K562 (cell line): ENCODE measurements at regions not wholly inside any gene's neighbourhood (a gene's known extent, or its start where the extent isn't known, plus 50 kb on each side); places are given as distances from the start of the nearest gene placed in this dataset.

Experiments used
- ATAC-seq: fragments of 200-7000 bp; cut with Tn5 transposase; 3 replicates; pipeline ENCODE4 v1.9.1; 2020; ENCODE audit warnings: moderate library complexity
- BruUV-seq: library from RNA; stranded (reverse); fragments of 400-500 nt; replicated peaks from 2 replicates; lab custom pipeline; 2021; lab: Mats Ljungman, UMichigan
- CTCF ChIA-PET: fragments of 300-600 bp; formaldehyde crosslinking; extraction: SDS; loops from one replicate; lab custom pipeline; 2021; ENCODE audit warnings: low intra/inter-chr PET ratio; lab: Yijun Ruan, JAX
- POLR2A ChIA-PET: fragments of 300-600, 350-650 bp; sonication (Branson Sonifier 250); formaldehyde crosslinking; extraction: SDS; loops from one replicate; lab custom pipeline; 2021; ENCODE audit warnings: antibody characterized with exemption, inconsistent platforms; lab: Yijun Ruan, JAX
- DNase-seq, 4 experiments: peaks; one replicate each; pipeline versions ENCODE4 v3.0.0 to v3.0.0-alpha.2; 2011 to 2018; ENCODE audit warnings: low spot score in 3 of 4, mixed read lengths in 3 of 4; ENCODE audit errors: extremely low read depth in 1 of 4
- FAIRE-seq: peaks from 2 replicates; lab custom pipeline; 2011; peaks lifted over from hg19 to GRCh38; lab: Jason Lieb, UNC
- H2AFZ ChIP-seq: 2 replicates; pipeline ENCODE4 v1.6.0; 2011; ENCODE audit warnings: low read depth, low read length, control low read depth, inconsistent platforms
- H3K27ac ChIP-seq: fragments of 200-600 bp; 3 replicates; pipeline ENCODE4 v1.8.0; 2011; ENCODE audit warnings: low read depth, mild to moderate bottlenecking, control low read depth, inconsistent platforms, low read length, moderate library complexity, mixed read lengths; ENCODE audit errors: extremely low read depth
- H3K27me3 ChIP-seq, 2 experiments: fragments of 300-600 bp in 1 of 2; 2 replicates in 1 of 2; 3 replicates in 1 of 2; pipeline versions ENCODE4 v1.6.0 to v1.8.0; 2011; ENCODE audit warnings: inconsistent platforms in 2 of 2, low read length in 2 of 2, mild to moderate bottlenecking in 1 of 2, mixed read lengths in 1 of 2, moderate library complexity in 1 of 2; ENCODE audit not compliant: control insufficient read depth in 2 of 2, insufficient read depth in 2 of 2
- H3K36me3 ChIP-seq: fragments of 300-600 bp; 3 replicates; pipeline ENCODE4 v1.8.0; 2011; ENCODE audit warnings: mild to moderate bottlenecking, low read length, inconsistent platforms; ENCODE audit not compliant: control insufficient read depth, insufficient read depth
- H3K4me1 ChIP-seq, 2 experiments: fragments of 200-600 bp in 1 of 2; replicated peaks in 1 of 2; 2 replicates in 1 of 2; 3 replicates in 1 of 2; pipeline versions ENCODE4 v1.5.1 to v1.8.0; 2011; ENCODE audit warnings: inconsistent platforms in 2 of 2, low read length in 2 of 2, mild to moderate bottlenecking in 1 of 2, mixed read lengths in 1 of 2, moderate library complexity in 1 of 2; ENCODE audit not compliant: control insufficient read depth in 2 of 2, insufficient read depth in 2 of 2
- H3K4me2 ChIP-seq: 2 replicates; pipeline ENCODE4 v1.6.1; 2011; ENCODE audit warnings: low read length, control low read depth, inconsistent platforms, mixed read lengths; ENCODE audit not compliant: insufficient read depth
- H3K4me3 ChIP-seq: fragments of 200-600 bp; sonication (generic), shearing (Covaris generic); 2 replicates; pipeline ENCODE4 v1.5.1; 2016; ENCODE audit warnings: control low read depth, inconsistent platforms
- H3K79me2 ChIP-seq: fragments of 200-600 bp; 3 replicates; pipeline ENCODE4 v1.8.0; 2011; ENCODE audit warnings: low read length, inconsistent platforms; ENCODE audit not compliant: control insufficient read depth, insufficient read depth
- H3K9ac ChIP-seq, 2 experiments: 2 replicates each; pipeline versions ENCODE4 v1.6.0 to v1.6.1; 2011; ENCODE audit warnings: low read depth in 2 of 2, low read length in 2 of 2, control low read depth in 1 of 2, inconsistent platforms in 1 of 2, mild to moderate bottlenecking in 1 of 2, mixed read lengths in 1 of 2; ENCODE audit not compliant: insufficient read depth in 1 of 2
- H3K9me1 ChIP-seq: one replicate; pipeline ENCODE4 v1.6.0; 2011; ENCODE audit warnings: inconsistent platforms, mild to moderate bottlenecking, low read length, moderate library complexity; ENCODE audit not compliant: control insufficient read depth, insufficient read depth
- H3K9me3 ChIP-seq: replicated peaks from 2 replicates; pipeline ENCODE4 v1.5.1; 2011; ENCODE audit warnings: low read depth, low read length, inconsistent platforms; ENCODE audit not compliant: control insufficient read depth, insufficient read depth
- H4K20me1 ChIP-seq: replicated peaks from 2 replicates; pipeline ENCODE4 v1.6.1; 2011; ENCODE audit warnings: low read length, inconsistent platforms, mixed read lengths; ENCODE audit not compliant: control insufficient read depth, insufficient read depth
- CHD7 ChIP-seq: fragments of 200-600 bp; sonication (generic); IDR thresholded peaks from one replicate; pipeline ENCODE4 v1.6.1; 2012; ENCODE audit warnings: mild to moderate bottlenecking, low read depth, low read length, inconsistent platforms
- MBD2 ChIP-seq: sonication (generic); IDR thresholded peaks from 2 replicates; pipeline ENCODE4 v1.6.1; 2016; ENCODE audit warnings: low read depth, borderline replicate concordance
- MCM7 ChIP-seq, 2 experiments: fragments of 450-650 bp; IDR thresholded peaks; 2 replicates each; pipeline ENCODE4 v1.6.1; 2016 to 2018
- MECOM ChIP-seq: fragments of 250-450 bp; sonication (Bioruptor Pico); IDR thresholded peaks from 2 replicates; pipeline ENCODE4 v1.8.0; 2022; ENCODE audit warnings: inconsistent platforms
- RCOR1 ChIP-seq, 2 experiments: IDR thresholded peaks; 2 replicates each; pipeline ENCODE4 v1.6.1; 2012; ENCODE audit warnings: low read depth in 2 of 2, low read length in 2 of 2, borderline replicate concordance in 1 of 2, improper control_type of control experiment in 1 of 2
- YY1 ChIP-seq, 3 experiments: IDR thresholded peaks; 2 replicates each; pipeline ENCODE4 v1.6.1; 2011; ENCODE audit warnings: low read length in 2 of 3, mild to moderate bottlenecking in 2 of 3, moderate library complexity in 2 of 3, borderline replicate concordance in 1 of 3, control low read depth in 1 of 3, low read depth in 1 of 3; ENCODE audit not compliant: insufficient read depth in 3 of 3, insufficient replicate concordance in 2 of 3, control insufficient read depth in 1 of 3, insufficient read length in 1 of 3; ENCODE audit errors: extremely low read depth in 1 of 3
- ZBTB34 ChIP-seq: fragments of 250-450 bp; sonication (Bioruptor Pico); IDR thresholded peaks from 2 replicates; pipeline ENCODE4 v1.8.0; 2021; ENCODE audit warnings: mild to moderate bottlenecking, moderate library complexity
- WGBS: fragments of 100-300 bp; shearing (Covaris generic); methylation state at CpG from one replicate; pipeline ENCODE4 v1.1.6; 2016; ENCODE audit warnings: low coverage, mixed read lengths; ENCODE audit not compliant: insufficient coverage; ENCODE audit errors: missing lambda C conversion rate; 5-methylcytosine and 5-hydroxymethylcytosine counted together
- in situ Hi-C: fragments of 300-500 bp; cut with MboI; formaldehyde crosslinking; loops from 4 replicates; pipeline ENCODE4 v1.15.0; 2018; ENCODE audit warnings: inconsistent platforms, mixed read lengths
- intact Hi-C: fragments of 100-400 bp; cut with micrococcal nuclease; formaldehyde crosslinking; loops from 2 replicates; pipeline ENCODE4 v1.14.2; 2022

- TF ChIP-seq RCOR1 (IDR thresholded peaks at IDR 0.05; ENCODE audit: borderline replicate concordance in 1 of 2, low read depth in 2 of 2, low read length in 2 of 2) (0 out of 4 replicates have a peak, but pooled peaks of 1 of the 2 experiments have one; percentile 25), YY1 (IDR thresholded peaks at IDR 0.05; ENCODE audit: borderline replicate concordance in 1 of 3, control insufficient read depth in 1 of 3, extremely low read depth in 1 of 3, insufficient read depth in 3 of 3, insufficient read length in 1 of 3, insufficient replicate concordance in 2 of 3, low read depth in 1 of 3, low read length in 2 of 3) (no peak), MECOM (no peak), ZBTB34 (CRISPR knock-in tag) (no peak), MBD2 (no peak), MCM7 (IDR thresholded peaks at IDR 0.05) (no peak)
- TF ChIP-seq, all 486 proteins: peak for 12
Observed at GRCh38 chr20:53658322-53658721, 64.7 kb upstream of the ZNF217 start (continued).

- Histone ChIP-seq H3K9me1 (no peaks in the 10 kb centered on the region), H3K9ac (no peak overlapping the region), H3K4me3 (no peak overlapping the region), H3K36me3 (no peaks in the 10 kb centered on the region), H3K4me1 (peaks cover 7 to 25% of the 10 kb centered on the region in 2 experiments), H3K79me2 (no peaks in the 10 kb centered on the region), H3K27ac (no peak overlapping the region), H3K27me3 (no peaks in the 10 kb centered on the region), H4K20me1 (no peaks in the 10 kb centered on the region), H3K4me2 (no peak overlapping the region), H3K9me3 (no peaks in the 10 kb centered on the region), H2AFZ (peak overlapping the region; percentile 46; the same call in 1 of the 2 replicates)
- in situ Hi-C loops (no loop called here), intact Hi-C loops (loop anchor here (5.0 kb wide), 1 partner anchor 50 kb away; no protein-coding TSS in a partner anchor)
- ChIA-PET CTCF (interaction anchor here (0.6 kb wide), 1 partner anchor 22 kb away, joined by 5 read pairs; no protein-coding TSS in a partner anchor), POLR2A (interaction anchor here (0.6 to 1.3 kb wide), 3 partner anchors 21 to 548 kb away, joined by 3 to 4 read pairs (median 3); no protein-coding TSS in a partner anchor)
- WGBS: 0% methylated on average over 1 of the region's 1 CpG
- DNase-seq (peak in 1 of 4 experiments; percentile 44), FAIRE-seq (no peak), ATAC-seq (0 out of 3 replicates have a peak, but pooled peaks have one; percentile 8)
- BruUV-seq: no TSS peak
- no peak for TF ChIP-seq CHD7
Observed at GRCh38 chr20:53657732-53658131, 64.1 kb upstream of the ZNF217 start.
